ENCODE measurements at regions not wholly inside any gene's neighbourhood (a gene's known extent, or its start where the extent isn't known, plus 50 kb on each side); places are given as distances from the start of the nearest gene placed in this dataset.

DNA sequence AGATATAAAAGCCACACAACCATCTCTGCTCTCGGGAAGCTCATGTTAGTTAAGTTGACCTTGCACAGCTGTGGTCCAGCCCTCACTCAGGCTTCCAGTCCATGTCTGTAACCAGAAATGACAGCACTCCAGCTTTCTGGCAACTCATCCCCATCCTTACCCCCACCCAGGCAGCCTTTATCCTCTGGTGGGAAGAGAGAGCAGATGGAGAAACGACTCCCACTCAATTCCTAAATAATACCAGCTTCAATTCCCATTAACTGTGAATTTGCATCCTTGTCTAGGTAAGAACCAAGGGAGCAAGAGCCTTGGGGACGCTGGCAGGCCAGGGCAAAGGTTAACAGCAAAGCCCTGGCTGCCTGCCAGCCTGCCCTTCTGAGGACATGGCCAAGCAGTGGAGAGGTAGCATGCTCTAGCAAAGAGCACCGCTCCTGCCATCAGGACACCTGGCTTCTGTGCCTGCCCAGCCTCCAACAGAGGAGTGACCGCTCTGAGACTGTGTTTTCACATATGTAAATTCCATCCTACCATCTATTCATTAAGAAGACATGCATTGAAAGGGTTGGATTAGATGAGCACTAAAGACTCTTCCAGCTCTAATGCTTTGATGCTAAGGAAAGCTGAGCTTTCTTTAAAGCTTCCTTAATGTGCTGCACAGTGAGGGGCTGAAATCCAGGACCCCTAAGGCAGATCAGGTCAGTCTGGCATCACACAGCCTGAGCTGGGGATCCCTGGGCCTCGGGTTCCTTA is 236.1 kb downstream of the GRIN2B start:
- no peak for DNase-seq

DNA sequence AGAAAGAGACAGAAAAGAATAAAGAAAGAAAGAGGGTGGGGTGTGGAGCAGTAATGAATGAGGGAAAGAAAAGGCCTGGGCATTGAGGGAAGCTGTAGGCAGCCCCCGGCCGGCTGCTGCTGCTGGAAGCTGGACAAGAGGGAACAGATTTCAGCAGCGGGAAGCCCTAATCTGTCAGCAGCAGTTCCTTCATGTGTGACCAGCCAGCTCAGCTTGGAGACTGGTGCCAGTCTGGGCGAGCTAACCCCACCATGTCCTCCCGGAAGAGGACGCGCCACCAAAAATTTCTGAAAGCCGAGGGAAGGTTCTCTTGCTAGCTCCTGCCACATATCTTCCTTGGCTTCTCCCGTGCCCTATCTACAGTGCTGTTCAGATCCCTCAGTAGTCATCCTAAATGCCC is 236.8 kb downstream of the GRIN2B start:
- DNase-seq, result no peak

- DNase-seq, result no peak
Measured at GRCh38 chr12:13740149-13740545, 241.3 kb downstream of the GRIN2B start.

DNA sequence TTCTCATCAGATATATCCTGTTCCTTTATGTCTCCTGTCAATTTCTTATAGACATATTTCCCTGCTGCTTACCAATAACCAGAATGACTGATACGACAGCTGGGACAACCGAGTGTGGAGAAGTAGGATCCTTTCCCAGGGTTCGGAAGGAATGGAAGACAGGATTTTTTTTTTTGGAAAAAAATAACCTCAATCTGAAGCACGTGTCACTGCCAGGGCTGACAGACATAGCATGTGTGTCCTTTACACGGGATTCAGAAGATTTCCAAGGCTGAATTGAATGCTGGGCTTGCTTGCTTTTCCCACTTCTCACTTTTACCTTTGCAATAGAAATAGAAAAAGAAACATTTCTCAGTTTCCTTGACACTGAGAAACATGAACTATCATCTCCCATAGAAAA is 245.7 kb downstream of the GRIN2B start:
- no peak for DNase-seq

GRCh38 chr12:13734584-13735152 is 246.7 kb downstream of the GRIN2B start:
- no peak for DNase-seq

DNA sequence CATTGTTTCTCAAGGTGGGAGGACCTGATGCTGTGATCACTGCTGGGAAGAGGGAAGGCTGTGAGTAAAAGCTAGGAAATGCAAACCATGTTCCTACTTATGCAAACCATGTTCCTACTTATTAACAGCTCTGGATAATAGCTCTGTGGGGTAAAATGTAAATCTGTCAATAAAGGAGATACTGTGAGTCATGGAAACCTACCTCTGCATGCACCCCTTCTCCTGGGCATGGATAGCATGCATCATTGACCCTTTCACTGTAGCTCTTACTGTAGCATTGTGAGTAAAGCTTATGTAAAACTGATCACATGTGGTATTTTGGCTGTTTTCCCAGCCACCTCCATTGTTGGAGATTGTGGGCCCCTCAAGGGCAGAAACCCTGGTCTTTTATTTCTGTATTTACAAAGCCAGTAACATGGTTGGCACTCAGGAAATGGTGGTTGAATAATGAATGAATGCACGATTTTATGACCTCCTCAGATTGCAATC is 253.7 kb downstream of the GRIN2B start:
- DNase-seq, result no peak

DNA sequence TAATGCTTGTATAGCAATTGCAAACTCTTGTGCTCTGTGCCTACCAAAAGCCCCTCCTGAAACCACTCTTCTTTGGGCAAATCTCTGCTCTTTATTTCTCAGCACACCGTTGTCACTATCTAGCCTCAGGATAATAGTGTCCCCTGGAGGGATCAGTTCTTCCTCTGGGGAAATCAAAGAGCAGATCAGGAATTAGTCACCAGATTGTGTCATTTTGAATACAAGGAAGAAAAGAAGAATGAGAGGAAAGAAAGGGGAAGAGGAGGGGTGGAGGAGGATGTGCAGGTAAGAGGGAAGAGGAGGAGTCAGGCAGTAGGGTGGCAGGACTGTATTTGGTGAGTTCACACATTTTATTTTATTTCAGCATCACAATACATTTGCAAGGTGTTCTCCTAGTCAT is 256.4 kb downstream of the GRIN2B start:
- DNase-seq, result no peak

DNA sequence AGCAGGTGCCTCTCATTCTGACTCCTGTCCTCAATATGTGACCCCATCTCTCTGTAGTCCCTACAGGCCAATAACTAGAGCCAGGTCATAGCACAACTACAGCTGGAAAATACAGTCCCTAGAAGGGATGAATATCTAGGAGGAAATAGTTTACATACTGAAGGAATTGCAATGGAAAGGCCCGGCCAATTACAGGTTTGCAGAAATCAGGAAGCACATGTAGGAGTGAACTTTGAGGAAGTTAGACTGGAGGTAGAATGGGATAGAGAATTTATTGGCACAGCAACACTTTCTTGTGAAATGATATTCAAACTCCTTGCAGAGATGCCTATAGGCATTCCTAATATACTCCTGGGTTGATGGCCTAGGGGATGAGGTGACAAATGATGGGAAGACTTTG is 257.3 kb downstream of the GRIN2B start:
- no peak for DNase-seq

GRCh38 chr12:13719986-13720385 is 261.4 kb downstream of the GRIN2B start:
- DNase-seq, result no peak

DNA sequence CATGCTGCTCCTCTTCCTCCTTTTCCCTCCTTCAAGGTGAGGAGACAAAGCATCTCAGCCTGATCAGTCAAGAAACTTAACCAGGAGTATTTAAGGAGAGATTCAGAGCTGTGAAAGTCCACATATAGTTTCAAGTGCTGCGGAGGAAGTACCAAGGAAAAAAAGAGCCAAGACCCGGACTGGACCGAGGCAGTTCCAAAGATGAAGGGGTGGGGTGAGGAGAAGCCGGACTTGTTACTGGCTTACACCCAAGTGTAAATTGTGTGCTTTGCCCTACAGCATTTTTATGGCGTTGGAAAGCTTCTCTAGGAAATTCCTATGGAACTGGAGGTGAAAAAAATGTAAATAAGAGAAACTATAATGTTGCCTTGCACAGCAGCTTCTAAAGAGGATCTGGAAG is 263.1 kb downstream of the GRIN2B start:
- DNase-seq, result no peak

DNA sequence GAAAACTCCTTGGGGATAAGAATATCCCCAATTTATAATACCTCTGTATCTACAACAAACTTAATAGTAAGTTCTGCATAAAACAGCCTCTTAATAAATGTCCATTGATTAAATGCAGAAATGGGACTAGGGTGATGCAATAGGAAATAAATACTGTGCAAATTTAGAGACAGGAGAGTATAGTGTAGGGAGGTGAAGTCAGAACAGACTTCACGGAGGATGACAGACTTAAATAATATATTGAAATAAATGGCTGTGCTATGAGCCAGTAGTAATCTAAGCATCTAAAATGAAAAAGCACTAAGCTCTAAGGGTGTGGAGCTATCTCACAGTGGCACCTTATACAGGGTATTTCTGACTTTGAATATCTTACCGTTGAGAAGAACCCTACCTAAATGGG is 265.3 kb downstream of the GRIN2B start:
- no peak for DNase-seq

- DNase-seq, result no peak
Measured at GRCh38 chr12:13713556-13714410, 267.6 kb downstream of the GRIN2B start.

- DNase-seq, result no peak
Measured at GRCh38 chr12:13707829-13708228, 273.6 kb downstream of the GRIN2B start.

DNA sequence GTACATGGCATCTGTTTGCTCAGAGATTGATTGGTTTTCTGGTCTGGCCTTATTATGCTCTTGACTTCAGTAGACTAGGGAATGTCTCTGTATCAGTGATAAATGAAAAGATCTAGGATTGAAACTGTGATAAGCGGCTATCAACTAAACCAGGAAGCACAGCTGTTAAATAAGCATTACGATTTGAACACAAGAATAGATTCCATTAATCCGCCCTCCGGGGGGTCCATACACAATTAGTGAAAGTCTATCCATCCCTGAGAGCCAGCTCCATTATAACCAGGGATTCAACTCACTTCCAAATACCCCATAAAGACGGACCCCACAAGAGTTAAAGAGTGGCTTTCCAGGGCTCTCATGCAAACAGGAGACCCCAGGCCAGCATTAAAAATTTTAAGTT is 279.0 kb downstream of the GRIN2B start:
- no peak for DNase-seq

DNA sequence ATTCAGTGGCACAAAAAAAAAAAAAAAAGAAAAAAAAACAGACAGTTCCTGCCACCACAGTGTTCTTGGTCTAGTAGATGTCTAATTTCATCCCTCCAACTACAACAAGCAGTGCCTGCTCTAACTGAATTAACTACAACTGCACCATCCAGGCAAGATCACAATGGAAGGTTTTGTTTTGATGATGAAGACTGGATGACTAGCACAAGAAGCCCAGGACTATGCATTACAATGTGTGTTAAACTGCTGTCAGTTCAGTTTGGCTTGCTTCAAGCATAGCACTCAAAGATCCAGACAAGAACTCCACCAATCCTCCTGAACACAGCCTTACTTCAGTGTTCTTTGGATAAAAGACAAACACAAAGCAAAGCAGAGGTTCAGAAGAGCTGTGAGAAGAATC is 279.9 kb downstream of the GRIN2B start:
- DNase-seq, result no peak

DNA sequence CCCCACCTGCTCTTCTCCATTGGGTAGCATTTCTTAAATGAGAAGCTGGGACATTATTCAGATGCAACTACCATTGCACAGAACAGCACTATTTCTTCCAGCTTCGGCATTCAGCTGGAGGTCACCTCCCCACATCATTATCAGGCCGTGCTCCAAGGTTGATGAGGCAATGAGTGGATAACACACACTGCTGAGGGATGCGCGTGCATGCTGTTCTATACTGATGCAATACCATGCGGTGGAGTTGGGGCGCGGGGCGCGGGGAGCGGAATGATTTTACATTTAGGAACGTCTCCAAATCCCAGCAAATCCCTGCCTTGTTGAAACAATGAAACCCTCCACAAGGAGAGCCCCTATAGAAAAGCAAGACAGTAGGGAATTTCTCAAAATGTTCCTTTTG is 283.4 kb downstream of the GRIN2B start:
- no peak for DNase-seq

DNA sequence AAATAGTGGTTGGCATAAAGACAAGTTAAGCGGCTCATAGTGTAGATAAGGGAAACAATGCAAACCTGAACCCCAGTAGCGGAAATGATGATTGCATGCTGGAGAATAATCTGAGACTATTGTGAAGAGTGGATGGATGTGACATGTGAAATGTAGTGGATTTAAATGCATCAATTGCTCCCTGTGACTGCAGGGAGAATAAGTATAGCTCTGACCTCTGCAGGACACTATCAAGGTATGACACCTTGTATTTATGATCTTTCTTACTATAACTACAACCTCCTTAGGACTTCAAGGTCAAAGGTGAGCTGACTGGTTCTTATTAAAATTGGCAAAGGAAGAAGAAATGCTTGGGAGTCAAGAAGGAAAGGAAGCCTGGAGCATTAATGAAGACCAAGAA is 285.6 kb downstream of the GRIN2B start:
- no peak for DNase-seq

DNA sequence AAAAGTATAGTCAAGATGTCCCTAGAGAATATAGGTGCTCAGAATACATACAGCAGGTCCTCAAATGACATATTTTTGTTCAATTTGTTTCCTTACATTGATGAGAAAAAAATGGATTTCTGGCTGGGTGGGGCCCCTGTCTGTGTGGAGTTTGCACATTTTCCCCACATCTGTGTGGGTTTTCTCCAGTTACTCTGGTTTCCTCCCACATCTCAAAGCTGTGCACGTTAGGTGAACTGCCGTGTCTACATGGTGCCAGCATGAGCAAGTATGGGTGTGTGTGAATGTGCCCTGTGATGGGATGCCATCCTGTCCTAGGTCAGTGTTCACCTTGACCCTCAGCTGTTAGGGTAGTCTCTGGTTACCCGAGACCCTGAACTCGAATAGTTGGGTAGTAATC is 289.1 kb downstream of the GRIN2B start:
- no peak for DNase-seq

GRCh38 chr12:13691598-13691997 is 289.8 kb downstream of the GRIN2B start:
- DNase-seq, result no peak

DNA sequence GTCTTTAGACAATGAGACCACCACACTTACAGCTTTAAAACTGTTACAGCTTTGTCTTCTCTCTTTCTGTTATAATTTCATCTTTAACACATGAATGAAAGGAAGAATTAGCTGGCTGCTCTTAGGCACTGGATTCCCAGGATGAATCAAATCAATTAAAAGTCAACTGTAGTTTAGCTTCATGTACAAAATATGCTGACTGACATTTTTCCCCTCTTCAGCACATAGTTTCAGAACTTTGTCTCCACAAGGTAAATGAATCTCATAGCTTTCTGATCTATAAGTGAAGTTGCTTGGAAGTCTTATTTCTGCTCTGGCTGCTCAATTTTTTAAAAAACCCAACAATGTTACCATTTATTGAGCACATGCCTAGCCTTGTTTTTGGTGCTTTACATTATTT is 293.8 kb downstream of the GRIN2B start:
- DNase-seq, result no peak

- no peak for DNase-seq
Measured at GRCh38 chr12:13686260-13686659, 295.1 kb downstream of the GRIN2B start.

DNA sequence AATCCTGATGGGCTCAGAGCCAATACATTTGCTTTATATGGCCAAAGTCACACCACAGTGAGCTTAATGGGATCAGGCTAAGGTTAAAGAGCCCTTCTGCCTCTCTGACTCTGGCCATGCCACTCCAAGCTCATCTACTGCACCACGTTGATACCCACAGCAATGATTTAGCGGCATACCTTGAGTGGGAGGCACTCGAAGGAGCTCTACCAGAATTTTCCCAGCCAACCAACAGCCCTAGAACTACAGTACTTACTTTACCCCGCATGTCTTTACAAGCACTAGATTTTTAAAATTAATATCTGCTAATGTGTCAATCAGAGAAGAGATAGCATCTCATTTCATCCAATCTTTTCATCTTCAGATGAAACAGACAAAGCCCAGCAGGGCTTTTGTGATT is 300.5 kb downstream of the GRIN2B start:
- DNase-seq, result no peak

- DNase-seq, result no peak
Measured at GRCh38 chr12:13676880-13677279, 304.5 kb downstream of the GRIN2B start.

GRCh38 chr12:13670285-13670866 is 311.0 kb downstream of the GRIN2B start:
- no peak for DNase-seq
